ENCODE measurements at regions not wholly inside any gene's neighbourhood (a gene's known extent, or its start where the extent isn't known, plus 50 kb on each side); places are given as distances from the start of the nearest gene placed in this dataset.

- intact Hi-C loops (cut with DNase I, micrococcal nuclease) = no loop called here
Observed at GRCh38 chr2:147621656-147622197, 223.1 kb upstream of the ACVR2A start.

GRCh38 chr2:147619808-147620207 lies 225.0 kb upstream of the ACVR2A start:
- intact Hi-C loops (cut with DNase I, micrococcal nuclease) = no loop called here
- TF ChIP-seq CTCF (IDR thresholded peaks at IDR 0.05) = no peak
- no peaks in the 10 kb centered on the region for H3K36me3 ChIP-seq (ENCODE audit: low read depth)
- no peak overlapping the region for H3K4me3 ChIP-seq
- no peaks in the 10 kb centered on the region for H3K9me3 ChIP-seq
- no peak for ATAC-seq
- H3K4me1 ChIP-seq (ENCODE audit: low read depth) = no peaks in the 10 kb centered on the region
- no peak for DNase-seq

More at GRCh38 chr2:147621656-147622197, 223.1 kb upstream of the ACVR2A start:
- ATAC-seq (no peak), DNase-seq (no peak)
- H3K9me3 ChIP-seq = no peaks in the 10 kb centered on the region
- H3K36me3 ChIP-seq (ENCODE audit: low read depth) = no peaks in the 10 kb centered on the region
- no peak overlapping the region for H3K4me3 ChIP-seq
- no peak for TF ChIP-seq CTCF (IDR thresholded peaks at IDR 0.05)
- H3K4me1 ChIP-seq (ENCODE audit: low read depth) = no peaks in the 10 kb centered on the region

GRCh38 chr2:147615726-147616125 lies 229.1 kb upstream of the ACVR2A start:
- H3K9me3 ChIP-seq = no peaks in the 10 kb centered on the region
- no peak for TF ChIP-seq CTCF (IDR thresholded peaks at IDR 0.05)
- ATAC-seq = no peak
- H3K4me1 ChIP-seq (ENCODE audit: low read depth) = peaks cover 3% of the 10 kb centered on the region
- DNase-seq = no peak
- no peaks in the 10 kb centered on the region for H3K36me3 ChIP-seq (ENCODE audit: low read depth)
- no peak overlapping the region for H3K4me3 ChIP-seq
- intact Hi-C loops (cut with DNase I, micrococcal nuclease) = no loop called here

GRCh38 chr2:147614979-147615470 lies 229.8 kb upstream of the ACVR2A start:
- no peak for TF ChIP-seq CTCF (IDR thresholded peaks at IDR 0.05)
- Histone ChIP-seq H3K4me3 (no peak overlapping the region), H3K4me1 (ENCODE audit: low read depth) (peaks cover 3% of the 10 kb centered on the region), H3K9me3 (no peaks in the 10 kb centered on the region), H3K36me3 (ENCODE audit: low read depth) (no peaks in the 10 kb centered on the region)
- DNase-seq = no peak
- no peak for ATAC-seq
- intact Hi-C loops (cut with DNase I, micrococcal nuclease) = no loop called here

GRCh38 chr2:147614471-147614870 lies 230.4 kb upstream of the ACVR2A start:
- H3K36me3 ChIP-seq (ENCODE audit: low read depth) = no peaks in the 10 kb centered on the region
- intact Hi-C loops (cut with DNase I, micrococcal nuclease) = no loop called here
- H3K9me3 ChIP-seq = no peaks in the 10 kb centered on the region
- no peak for TF ChIP-seq CTCF (IDR thresholded peaks at IDR 0.05)
- peak in 2 of 3 donors; percentile 38 to 61 for DNase-seq
- H3K4me1 ChIP-seq (ENCODE audit: low read depth) = peaks cover 3% of the 10 kb centered on the region
- ATAC-seq = peak; percentile 97
- no peak overlapping the region for H3K4me3 ChIP-seq

Measured in mucosa of descending colon (tissue), 3 donors.